ENCODE measurements at regions not wholly inside any gene's neighbourhood (a gene's known extent, or its start where the extent isn't known, plus 50 kb on each side); places are given as distances from the start of the nearest gene placed in this dataset.

DNA sequence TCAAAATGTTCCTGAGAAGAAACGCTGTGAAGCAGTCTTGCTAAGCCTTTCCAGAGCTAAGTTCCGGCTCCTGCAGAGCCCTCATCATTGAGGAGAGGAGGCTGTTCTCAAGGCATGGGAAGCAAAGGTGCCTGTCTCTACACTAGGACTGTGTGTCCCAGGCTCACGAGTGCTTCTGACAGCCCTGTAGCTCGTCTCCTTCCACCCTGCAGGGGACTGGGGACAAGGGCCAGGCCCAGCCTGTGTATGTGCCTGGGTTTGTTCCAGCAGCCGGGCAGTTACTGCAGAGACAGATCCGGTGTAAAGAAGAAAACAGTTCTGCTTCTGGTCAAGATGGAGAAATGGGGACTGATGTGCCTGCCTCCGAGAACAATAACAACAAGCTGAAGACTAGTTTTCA lies 156.0 kb downstream of the ENGASE start:
- intact Hi-C loops (cut with micrococcal nuclease) = no loop called here
- ATAC-seq = peak; percentile 38
- no peak for DNase-seq

DNA sequence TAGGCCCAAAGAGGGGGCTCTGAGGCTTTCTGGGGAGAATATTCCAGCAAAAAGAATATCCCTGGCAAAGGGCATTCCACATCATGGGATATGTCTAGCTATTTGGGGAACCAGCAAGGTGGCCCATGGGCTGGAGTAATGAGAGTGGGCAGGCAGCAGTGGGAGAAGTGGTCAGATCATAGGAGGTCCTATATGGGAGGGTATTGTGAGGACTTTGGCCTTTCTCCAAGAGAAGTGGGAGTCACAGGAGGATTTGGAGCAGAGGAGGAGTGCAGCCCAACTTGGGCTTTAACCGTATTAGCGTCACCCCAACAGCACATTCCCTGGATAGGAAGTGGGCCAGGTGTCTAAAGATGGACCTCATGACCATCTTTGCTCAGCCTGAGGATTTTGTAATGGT lies 151.4 kb downstream of the ENGASE start:
- DNase-seq (no peak), ATAC-seq (no peak)
- intact Hi-C loops (cut with micrococcal nuclease) = no loop called here

DNA sequence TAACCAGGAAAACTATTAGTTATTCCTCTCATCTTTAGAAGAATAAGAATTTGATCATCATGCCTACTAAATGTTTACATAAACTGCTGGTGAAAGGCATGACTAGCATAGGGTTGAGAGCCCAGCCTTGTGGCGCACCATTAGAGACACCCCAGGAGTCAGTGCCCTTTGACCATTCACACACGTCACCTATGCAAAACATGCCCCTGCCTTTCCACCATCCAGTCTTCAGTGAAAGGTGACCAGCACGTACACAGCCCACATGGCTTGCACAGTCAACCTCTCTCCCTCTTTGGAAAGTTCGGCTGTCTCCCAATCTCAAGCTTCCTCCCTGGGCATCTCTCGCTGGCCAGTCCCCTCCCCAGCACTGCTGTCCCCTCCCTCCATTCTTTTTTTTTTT lies 150.3 kb downstream of the ENGASE start:
- intact Hi-C loops (cut with micrococcal nuclease) = no loop called here
- ATAC-seq (no peak), DNase-seq (no peak)

DNA sequence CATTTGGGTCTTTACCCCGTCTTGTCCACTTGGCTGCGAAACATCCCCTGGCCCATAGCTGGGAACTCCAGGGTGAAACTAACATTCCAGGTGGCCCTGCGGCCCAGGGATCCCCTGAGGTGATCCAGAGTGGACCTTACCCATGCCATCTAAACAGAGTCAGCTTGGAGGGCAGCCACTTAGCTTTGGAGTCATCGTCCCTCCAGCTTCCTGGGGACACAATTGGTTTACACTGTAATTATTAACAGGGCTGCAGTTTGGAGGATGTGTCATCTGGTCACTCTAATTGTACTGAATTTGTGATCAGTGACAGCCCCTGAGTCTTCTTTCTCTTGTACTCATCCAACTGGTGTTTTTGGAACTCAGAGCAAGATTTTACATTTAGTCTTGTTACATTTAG lies 149.9 kb downstream of the ENGASE start:
- ATAC-seq = no peak

DNA sequence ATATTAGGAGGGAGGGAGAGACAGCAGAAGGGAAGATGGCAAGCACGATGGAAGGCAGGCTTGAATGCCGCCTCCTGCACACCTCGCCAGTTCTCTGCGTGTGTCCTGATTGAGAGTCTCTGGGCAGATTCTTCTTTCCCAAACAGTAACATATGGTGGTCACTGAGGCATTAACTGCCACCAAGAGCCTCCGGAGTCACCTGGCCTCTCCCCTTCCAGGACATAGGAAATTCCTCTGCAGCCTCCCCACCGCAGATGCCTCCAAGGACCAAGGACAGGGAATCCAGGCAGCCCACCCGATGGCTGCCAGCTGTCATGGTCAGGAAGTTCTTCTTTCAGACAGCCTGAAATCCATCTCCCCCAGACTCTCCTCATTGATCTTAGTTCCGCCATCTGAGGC lies 149.3 kb downstream of the ENGASE start:
- no peak for ATAC-seq
- no peak for DNase-seq
- intact Hi-C loops (cut with micrococcal nuclease) = no loop called here

More for the DNA sequence above, 149.9 kb downstream of the ENGASE start:
- intact Hi-C loops (cut with micrococcal nuclease) = no loop called here
- no peak for DNase-seq

DNA sequence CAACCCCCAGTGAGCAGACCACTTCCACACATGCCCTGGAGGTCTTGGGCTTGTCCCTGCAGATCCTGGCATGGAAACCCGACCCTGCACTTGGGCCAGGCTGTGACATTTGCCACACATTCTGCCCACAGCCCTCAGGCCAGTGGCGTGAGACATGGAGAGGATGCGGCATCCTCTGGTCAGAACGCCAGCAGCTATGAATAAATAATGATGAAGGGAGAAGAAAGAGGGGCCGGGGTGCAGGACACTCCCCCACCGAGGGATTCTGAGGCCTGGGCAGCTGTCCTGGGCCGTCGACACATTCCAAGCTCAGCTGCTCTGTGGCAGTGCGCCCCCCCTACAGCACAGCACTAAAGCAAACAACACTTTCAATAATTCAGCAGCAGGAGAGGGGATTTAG lies 148.8 kb downstream of the ENGASE start:
- ATAC-seq = no peak
- DNase-seq = no peak
- intact Hi-C loops (cut with micrococcal nuclease) = no loop called here

DNA sequence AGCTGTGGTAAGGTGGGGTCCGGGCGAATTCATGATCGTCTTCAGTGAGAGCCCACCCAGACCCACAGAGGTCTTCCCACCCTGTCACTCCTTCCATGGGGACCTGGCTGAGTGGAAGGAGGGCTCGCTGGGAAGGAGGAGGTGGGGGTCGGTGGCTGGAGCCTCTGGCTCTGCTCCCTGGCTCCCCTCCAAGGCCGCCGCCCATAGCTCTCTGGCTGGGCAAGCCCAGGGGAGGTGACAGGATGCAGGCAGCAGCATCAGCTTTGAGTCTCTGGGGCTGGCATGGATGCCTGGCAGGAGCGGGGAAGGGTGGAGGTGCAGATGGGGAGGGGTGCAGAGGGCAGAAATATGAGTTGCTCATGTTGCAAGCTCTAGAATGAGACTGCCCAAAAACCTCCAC lies 147.0 kb downstream of the ENGASE start:
- intact Hi-C loops (cut with micrococcal nuclease) = no loop called here
- no peak for ATAC-seq
- no peak for DNase-seq

DNA sequence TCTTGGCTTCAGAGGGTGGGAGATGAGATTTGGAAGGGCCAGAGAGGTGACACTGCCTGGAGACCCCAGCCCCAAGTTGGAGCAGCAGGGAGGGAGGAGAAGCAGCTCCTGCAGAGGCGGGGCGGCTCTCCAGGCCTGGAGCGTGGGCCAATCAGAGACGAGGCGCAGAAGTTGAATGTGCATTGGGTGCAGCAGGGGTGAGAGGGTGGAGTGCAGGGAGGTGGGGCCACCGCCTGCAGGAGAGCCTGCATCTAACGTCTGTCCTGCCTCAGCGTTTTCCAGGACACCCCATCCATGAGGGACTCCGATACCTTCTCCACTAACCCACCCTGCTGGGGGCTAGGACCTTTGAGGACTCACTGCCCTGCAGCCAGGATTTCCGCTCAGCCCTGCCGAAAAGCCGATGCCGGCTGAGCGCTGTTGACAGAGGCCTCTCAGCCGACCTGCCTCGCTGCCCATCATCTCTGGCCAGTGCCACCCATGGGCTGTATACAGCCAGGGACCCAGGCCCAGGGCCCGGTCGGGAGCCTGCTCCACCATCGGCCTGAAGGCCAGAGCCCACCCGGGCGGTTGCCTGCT lies 146.2 kb downstream of the ENGASE start:
- DNase-seq (no peak), ATAC-seq (no peak)
- intact Hi-C loops (cut with micrococcal nuclease) = no loop called here

DNA sequence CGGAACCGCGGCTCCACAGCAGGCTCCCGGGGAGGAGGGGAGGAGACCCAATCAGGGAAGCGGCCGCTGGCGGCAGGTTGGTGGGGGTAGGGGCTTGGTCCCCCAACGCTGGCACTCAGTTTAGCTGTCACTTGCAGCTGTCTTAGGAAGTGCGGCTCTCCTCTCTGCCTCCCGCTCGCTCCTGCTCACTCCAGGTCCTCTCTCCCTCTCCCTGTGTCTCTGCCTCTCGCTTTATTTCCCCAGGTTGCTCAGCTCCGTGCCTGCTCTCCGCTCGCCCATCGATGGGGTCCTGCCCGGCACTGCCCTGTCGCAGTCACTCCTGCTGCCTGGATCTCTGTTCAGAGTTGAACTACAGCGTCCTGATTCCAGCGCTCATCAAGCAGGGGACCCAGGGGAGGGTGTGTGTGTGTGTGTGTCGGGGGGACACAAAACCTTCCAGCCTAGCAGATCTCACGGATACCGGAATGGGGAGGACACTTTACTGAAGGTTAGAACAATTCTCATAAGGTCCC lies 145.6 kb downstream of the ENGASE start:
- no peak for DNase-seq
- no peak for ATAC-seq
- intact Hi-C loops (cut with micrococcal nuclease) = no loop called here

DNA sequence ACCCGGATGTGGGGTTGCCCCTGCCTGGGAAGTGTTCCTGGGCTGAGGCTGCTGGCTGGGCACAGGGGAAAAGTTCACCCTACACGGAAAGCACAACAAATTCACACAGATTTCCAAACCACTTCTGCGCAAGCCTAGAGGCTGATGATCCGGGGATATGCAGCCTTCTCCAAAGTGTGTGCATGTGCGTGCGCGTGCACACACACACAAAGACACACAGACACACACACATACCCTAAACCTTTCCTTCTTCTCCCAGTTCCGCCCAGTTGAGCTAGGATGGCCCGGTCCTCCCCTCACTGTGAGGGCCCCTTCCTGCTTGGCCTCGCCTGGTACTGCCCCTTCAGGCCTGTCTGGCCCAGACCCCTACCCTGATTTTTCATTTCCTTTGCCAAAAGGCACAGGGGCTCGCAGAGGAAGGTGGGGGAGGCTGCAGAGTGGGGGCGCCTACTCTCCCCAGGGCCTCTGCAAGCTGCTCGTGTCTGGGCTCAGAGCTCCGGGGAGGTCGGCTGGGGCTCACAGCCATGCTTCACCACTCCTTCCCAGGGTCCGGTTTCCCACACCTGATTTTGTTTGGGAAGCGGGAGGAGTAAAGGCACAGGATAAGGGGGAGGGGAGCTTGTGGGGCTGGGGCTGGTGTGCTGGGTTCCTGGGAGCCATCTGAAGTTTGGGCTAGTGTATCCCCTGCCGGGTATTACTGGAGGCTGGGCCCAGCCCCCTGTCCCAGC lies 144.7 kb downstream of the ENGASE start:
- no peak for DNase-seq

DNA sequence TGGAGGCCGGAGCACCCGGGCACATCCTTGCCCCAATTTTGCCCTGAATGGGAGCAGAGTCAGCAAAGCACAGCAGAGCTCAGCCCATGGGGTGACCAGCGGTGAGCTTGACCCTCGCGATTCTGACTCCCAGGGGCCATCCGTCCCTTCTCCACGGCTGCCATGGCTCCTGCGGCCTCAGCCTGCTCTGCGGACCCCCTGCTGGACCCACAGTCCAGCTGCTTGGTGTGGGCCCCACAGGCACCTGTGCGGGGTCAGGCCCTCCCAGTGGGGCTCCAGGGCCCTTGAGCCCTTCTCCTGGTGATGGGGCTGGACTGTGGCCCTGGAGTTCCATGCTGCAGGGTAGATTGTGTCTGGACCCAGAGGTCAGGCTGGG lies 144.2 kb downstream of the ENGASE start:
- intact Hi-C loops (cut with micrococcal nuclease) = no loop called here
- no peak for DNase-seq
- no peak for ATAC-seq

More for the DNA sequence above, 144.7 kb downstream of the ENGASE start:
- intact Hi-C loops (cut with micrococcal nuclease) = no loop called here
- no peak for ATAC-seq

DNA sequence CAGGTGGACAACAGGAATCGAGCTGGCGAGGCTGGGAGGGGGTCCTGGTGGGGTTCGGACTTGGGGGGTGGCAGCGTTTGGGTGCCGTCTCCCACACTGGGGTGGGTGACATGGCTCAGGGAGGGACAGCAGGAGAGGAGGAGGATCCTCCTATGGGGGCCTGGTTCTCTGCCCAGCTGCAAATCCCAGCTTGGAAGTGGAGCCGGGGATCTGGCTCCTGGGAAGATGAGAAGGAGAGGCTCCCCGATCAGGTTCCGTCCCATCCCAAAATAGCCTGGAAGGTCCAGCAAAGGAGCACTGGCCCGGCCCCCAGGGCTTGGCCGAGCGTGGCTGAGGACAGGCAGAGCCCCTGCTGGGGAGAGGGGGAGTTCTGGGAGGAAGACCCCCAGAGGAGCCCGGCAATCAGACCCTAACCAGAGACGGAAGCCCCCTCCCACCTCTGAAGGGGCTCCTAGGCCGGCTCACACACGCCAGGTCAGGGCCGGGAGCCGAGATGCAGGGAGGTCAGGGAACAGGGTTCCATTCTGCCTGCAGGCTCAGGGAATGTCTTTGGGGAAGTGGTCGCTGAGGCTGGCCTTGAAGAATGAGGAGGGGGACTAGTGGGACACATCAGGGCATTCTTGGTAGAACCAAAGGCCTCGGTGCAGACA lies 143.7 kb downstream of the ENGASE start:
- intact Hi-C loops (cut with micrococcal nuclease) = no loop called here
- DNase-seq = peak; percentile 13
- ATAC-seq = no peak

DNA sequence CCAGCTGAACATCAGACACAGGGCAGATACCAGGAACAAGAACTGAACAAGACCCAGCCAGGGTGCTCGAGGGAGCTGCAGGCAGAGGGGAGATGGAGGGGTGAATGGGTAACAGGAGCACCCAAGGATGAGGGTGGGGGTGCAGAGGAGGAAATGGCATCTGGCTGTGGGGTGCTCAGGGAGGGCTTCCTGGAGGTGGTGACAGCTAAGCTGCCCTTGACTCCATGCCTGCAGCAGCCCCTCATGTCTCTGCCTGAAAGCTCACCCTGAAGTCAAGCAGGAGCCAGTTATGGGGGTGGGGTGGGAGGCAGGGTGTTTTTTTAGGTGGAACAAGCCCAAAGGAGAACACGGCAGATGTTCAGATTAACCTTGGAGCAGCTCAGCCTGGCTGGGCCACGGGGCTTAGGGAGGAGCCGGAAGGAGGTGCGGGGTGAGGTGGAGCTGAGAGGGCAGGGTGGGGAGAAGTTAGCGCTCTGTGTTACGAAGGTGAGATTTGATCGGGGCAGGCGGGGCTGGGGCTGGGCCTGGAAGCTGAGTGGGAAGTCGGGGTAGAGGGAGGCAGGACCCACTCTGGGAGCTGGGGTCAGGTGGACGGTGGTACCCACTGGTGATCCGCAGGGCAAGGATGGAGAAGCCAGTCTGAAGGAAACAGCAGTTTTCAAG lies 143.0 kb downstream of the ENGASE start:
- DNase-seq (peak; percentile 14), ATAC-seq (no peak)
- intact Hi-C loops (cut with micrococcal nuclease) = no loop called here

DNA sequence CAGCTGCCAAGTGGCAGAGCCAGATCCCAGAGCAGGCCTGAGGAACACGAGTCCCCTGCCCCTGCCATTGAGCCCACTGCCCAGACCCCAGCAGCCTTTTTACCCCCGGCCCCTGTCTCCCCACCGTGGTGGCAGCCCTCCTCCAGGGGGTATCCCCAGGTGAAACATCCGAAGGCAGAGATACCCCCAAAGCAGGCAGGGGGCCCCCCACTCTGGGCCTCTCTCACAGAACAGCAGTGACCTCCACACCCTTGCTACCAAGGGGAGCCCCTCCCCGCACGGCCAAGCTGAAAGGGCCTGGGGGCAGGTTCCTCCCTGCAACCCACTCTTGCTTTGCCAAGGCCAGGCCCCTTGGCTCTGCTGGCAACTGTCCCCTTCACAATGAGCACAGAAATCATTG lies 142.2 kb downstream of the ENGASE start:
- intact Hi-C loops (cut with micrococcal nuclease) = no loop called here
- ATAC-seq (no peak), DNase-seq (no peak)

DNA sequence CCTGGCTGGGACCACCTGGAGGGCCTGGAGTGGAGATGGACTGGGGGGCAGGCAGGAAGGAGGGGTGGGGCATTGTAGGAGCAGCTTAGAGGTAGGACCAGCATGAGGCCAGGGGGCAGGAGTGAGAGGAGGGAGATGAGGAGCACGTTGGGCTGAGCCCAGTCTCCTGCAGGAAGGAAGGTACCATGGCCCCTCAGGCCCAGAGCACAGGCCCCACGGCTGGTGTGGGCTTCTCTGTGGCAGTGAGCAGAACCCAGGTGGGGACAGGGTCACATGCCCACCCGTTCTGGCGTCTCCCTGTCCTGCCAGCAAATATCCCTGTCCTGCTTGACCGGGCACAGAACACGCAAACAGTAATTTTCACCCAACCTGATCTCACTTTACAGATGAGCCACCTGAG lies 141.8 kb downstream of the ENGASE start:
- DNase-seq = no peak
- ATAC-seq = no peak
- intact Hi-C loops (cut with micrococcal nuclease) = no loop called here

DNA sequence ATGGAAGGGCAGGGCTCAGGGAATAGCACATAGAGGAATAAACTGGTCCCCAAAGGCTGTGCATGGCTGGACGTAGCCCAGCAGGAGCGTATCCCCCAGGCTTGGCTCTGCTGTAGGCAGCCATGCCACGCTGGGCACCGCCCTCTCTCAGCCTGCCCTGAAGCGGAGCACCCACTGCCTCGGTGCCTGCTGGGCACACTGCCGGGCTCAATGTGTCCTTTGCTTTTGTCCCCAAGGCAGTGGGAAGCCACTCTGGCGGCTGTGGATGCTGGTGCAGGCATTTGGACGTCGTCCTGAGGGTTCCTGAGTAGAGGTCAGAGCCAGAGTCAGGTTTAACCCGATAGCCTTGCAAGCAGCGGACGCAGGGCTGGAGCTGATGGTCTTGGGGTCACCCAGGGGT lies 141.0 kb downstream of the ENGASE start:
- DNase-seq (no peak), ATAC-seq (no peak)
- intact Hi-C loops (cut with micrococcal nuclease) = no loop called here

DNA sequence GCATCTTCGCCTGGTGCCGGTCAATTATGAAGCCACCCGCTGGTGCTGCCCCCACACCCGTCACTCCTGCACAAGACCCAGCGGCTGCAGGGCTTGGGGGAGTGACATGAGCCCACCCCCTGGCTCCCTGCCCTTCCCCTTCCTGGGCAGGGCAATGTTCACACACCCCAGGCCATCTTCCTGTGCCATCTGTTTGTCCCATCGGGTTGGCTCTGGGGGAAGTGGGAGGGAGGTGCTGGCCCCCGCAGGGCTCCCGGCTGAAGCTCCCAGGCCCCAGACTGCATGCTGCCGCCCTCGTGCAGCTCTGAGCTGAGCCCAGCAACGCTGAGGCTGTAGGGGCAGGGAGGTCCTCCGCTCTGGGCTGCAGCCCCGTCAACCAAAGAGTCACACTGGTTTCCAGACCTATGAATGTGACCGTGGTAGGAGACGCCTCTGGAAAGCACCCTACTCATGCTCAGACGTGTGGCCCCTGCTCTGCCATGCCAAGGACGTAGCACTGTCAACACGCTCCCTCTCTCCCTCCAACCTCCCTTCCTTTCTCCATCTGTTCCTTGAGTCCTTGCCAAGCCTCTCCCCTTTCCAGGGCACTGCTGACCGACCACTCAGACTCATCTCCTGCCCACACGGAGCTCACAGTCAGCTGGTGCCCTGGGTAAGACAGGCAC lies 140.4 kb downstream of the ENGASE start:
- DNase-seq = no peak
- no peak for ATAC-seq
- intact Hi-C loops (cut with micrococcal nuclease) = no loop called here

DNA sequence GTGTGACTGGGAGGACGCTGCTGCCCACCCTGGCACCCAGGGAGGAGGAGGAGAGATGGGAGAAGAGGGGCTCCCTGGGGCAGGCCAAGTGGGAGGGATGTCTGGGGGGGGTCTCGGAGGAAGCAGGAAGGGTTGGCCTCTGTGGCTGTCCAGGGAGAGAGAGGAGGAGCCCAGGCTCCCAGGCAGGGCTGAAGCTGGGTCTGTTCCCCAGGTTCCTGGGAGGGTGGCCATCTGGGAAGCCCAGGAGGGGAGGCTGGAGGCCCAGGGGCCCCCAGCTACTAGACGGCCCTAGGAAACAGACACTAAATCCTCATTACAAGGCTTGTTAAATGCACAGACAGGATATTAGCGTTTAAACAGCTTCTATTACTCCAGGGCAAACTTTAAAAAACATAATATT lies 139.8 kb downstream of the ENGASE start:
- intact Hi-C loops (cut with micrococcal nuclease) = no loop called here
- ATAC-seq (no peak), DNase-seq (no peak)

DNA sequence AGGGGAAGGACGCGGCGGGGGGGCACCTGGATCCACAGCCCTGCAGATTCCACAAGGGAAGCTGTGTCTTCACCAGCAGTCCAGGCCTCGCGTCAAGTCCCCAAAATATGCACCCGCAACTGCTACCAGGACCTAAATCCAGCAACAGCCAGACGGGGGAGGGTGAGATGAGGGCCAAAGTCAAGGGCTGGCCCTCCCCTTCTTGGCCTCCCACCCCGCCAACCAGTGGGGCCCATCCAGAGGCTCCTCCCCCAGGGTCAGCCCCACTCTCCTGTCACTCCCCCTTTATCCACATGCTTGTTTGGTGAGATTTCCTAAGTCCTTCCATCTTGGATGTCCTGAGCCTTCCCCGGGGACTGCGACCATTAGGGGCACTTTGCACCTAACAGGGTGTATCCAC lies 138.7 kb downstream of the ENGASE start:
- intact Hi-C loops (cut with micrococcal nuclease) = no loop called here
- ATAC-seq = no peak
- DNase-seq = no peak
